ENCODE measurements at regions not wholly inside any gene's neighbourhood (a gene's known extent, or its start where the extent isn't known, plus 50 kb on each side); places are given as distances from the start of the nearest gene placed in this dataset.
A peak's percentile ranks its signal among the peaks of the same experiment; 100 is the strongest.
"Not testable (repeated sequence)": the region's sequence is repeated elsewhere in the genome, so short reads cannot be mapped to it uniquely, and the experiment has no call there.

DNA sequence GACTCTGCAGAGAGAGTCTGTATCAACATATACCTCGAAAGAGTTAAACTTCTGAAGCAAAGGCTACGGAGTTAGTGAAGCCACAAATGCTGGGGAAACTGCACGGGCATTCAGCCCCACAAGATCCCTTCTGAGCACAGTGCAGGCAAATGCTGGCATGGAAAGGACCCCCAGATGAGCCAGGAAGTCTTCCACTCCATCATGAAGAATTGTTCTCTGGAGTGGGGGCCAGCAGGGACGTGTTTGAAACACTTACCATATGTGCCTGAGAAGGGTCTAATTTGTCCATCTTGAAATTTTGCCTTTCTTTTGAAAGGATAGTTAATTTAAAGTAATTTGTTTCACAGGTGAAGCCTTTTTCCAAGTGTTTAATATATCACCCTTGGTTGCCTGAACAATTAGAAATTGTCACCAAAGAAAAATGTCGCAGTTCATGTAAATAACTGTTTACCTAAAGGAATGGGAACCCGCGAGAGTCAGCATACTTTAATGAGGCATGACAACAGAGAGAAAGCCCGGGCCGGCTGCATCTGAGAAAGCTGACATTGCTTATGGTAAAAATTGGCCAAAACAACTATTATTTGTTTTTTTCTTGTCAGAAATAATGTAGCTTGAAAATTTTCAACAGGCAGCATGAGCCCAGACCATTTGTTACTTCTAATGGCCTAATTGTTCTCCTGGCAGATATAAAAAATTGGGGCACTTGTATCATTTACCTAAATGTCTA lies 287.6 kb upstream of the MGMT start:
- no peak for DNase-seq
- no peak for TF ChIP-seq POLR2A (IDR thresholded peaks at IDR 0.05; ENCODE audit: low read length)
- no peak for TF ChIP-seq GATA1 (IDR thresholded peaks at IDR 0.05; ENCODE audit: low read depth, low read length)

- DNase-seq: no peak
- no peak for TF ChIP-seq POLR2A (IDR thresholded peaks at IDR 0.05; ENCODE audit: low read length)
Measured at GRCh38 chr10:129179972-129180678, 286.9 kb upstream of the MGMT start.

- no peak for TF ChIP-seq POLR2A (IDR thresholded peaks at IDR 0.05; ENCODE audit: low read length)
- DNase-seq: no peak
Measured at GRCh38 chr10:129184196-129184595, 282.8 kb upstream of the MGMT start.

DNA sequence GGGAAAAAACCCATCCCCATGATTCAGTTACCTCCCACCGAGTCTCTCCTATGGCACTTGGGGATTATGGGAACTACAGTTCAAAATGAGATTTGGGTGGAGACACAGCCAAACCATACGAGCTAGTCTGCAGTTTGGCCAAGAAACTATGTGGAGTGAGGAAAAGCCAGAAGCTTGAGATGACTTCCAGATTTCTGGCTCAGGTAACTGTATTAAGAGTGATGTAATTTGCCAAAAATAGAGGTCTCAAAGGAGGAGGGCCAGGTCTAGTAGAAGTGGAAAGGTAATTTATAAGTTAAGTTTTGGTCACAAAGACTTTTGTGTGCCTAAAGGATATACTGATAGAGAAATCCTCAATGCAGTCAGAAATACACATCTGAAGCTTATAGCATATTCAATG lies 279.7 kb upstream of the MGMT start:
- no peak for DNase-seq
- TF ChIP-seq POLR2A (IDR thresholded peaks at IDR 0.05; ENCODE audit: low read length): no peak
- no peak for TF ChIP-seq GATA1 (IDR thresholded peaks at IDR 0.05; ENCODE audit: low read depth, low read length)

DNA sequence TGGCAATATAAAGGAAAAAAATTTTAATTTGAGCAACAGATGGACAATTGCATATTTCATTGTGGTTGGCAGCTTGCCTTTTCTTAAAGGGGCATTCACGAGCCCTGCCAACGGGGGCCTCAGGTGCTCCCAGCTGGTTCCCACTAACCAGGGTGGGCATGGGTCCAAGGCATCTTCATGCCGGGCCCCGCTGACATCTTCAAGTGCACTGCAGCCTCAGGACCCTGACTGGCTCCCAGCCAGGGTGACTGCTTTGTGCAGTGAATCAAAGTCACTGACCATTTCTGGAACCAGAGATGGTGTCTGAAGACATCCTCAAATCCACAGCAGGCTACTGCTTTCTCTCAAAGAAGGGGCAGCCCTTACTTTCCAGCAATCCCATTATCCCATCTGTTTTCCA lies 275.2 kb upstream of the MGMT start:
- no peak for DNase-seq
- TF ChIP-seq POLR2A (IDR thresholded peaks at IDR 0.05; ENCODE audit: low read length): no peak
- no peak for TF ChIP-seq GATA1 (IDR thresholded peaks at IDR 0.05; ENCODE audit: low read depth, low read length)

DNA sequence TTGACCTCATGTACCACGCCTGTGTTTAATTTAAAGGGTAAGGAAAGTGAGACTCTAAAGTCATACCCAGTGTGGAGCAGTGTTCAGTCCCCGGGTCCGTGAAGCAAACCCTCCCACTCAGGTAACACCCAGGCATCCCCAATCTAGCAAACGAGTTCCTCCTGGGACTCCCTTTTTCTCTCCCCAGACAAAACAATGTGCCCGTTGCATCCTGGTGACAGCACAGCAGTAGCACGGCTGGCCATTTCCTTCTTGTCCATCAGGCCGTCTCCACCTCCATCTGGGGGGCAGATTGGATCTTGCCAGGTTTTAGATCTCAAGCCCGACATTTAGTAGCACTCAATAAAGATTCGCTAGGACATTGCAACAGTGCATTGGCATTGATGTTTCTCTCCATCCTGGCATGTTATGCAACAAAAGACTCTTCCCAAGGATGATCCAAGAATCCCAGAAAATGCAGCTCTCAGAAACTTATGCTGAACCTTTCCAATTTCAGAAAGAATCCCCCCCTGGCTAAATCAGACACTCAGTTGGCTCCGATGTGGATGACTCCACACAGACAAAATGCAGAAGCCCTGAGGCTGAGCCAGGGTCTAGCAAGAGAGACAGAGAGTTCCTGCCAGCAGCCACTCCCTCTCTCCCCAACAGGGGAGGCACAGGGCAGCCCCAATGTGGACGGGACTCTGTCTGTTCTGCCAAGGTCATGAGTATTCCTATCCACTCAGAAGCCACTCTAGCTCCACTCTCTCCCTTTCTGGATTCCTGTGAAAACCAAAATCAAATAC lies 274.5 kb upstream of the MGMT start:
- DNase-seq: no peak
- TF ChIP-seq POLR2A (IDR thresholded peaks at IDR 0.05; ENCODE audit: low read length) (no peak), GATA1 (IDR thresholded peaks at IDR 0.05; ENCODE audit: low read depth, low read length) (no peak)

DNA sequence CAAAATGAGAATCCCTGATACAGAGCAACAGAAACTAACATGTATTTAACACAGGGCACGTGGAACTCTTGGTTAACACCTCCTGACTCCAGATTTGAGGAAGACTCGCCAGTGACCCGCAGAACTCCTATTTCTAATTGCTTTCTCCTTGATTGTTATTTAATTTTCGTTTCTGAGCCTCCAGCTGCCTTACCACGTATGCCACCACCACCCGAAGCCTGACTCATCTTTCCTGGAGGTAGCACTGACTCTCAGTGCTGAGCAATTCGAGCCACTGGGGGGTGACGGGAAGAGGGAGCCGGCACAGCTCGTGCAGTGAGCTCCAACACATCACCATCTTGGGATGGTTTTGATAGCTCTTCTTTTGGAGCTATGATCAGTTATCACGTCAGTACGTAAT lies 273.9 kb upstream of the MGMT start:
- no peak for TF ChIP-seq POLR2A (IDR thresholded peaks at IDR 0.05; ENCODE audit: low read length)
- no peak for TF ChIP-seq GATA1 (IDR thresholded peaks at IDR 0.05; ENCODE audit: low read depth, low read length)
- DNase-seq: no peak

DNA sequence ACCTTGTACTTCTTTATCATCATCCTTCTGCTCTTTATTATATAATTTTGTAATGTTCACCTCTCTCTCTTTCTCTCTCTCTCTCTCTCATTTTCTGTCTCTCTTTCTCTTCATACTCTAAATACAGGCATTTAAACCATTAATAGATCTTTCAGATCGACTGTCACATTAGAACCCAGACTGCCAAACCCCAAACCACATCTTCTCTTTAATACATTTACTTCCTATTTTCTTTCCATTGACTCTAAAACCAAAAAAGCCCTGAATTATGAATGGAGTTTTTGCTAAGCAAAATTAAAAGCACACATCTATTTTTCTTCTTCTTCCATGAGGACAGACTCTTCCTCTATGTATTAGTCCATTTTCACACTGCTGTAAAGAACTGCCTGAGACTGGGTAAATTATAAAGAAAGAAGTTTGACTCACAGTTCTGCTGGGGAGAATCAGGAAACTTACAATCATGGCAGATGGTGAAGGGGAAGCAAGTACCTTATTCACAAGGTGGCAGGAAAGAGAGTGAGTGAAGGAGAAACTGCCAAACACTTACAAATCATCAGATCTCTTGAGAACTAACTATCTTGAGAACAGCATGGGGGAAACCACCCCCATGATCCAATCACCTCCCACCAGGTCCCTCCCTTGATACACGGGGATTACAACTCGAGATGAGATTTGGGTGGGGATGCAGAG lies 272.7 kb upstream of the MGMT start:
- no peak for DNase-seq
- TF ChIP-seq POLR2A (IDR thresholded peaks at IDR 0.05; ENCODE audit: low read length) (no peak), GATA1 (IDR thresholded peaks at IDR 0.05; ENCODE audit: low read depth, low read length) (no peak)

GRCh38 chr10:129199826-129200225 lies 267.2 kb upstream of the MGMT start:
- TF ChIP-seq GATA1 (IDR thresholded peaks at IDR 0.05; ENCODE audit: low read depth, low read length) (no peak), POLR2A (IDR thresholded peaks at IDR 0.05; ENCODE audit: low read length) (no peak)
- DNase-seq: no peak

GRCh38 chr10:129203819-129204218 lies 263.2 kb upstream of the MGMT start:
- no peak for DNase-seq
- TF ChIP-seq POLR2A (IDR thresholded peaks at IDR 0.05; ENCODE audit: low read length) (no peak), GATA1 (IDR thresholded peaks at IDR 0.05; ENCODE audit: low read depth, low read length) (no peak)

DNA sequence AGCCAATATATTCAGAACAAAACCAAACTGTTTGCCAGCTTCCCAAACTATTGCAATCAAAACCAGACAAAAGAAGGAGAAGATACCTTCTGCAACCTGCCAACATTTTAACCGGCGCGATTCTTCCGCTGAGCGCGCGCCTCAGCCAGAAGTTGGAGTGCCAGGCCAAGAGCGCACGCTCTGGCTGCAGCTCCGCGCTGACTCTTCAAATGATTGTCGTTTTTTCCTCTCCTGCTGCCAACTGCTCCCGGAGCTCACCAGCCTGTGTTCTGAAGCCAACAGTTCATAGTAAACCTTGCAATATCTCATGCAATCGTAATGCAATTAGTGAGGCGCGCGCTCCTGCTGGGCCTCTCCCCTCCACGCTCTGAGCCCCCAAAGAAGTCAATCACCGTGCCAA lies 259.7 kb upstream of the MGMT start:
- no peak for DNase-seq
- TF ChIP-seq GATA1 (IDR thresholded peaks at IDR 0.05; ENCODE audit: low read depth, low read length) (no peak), POLR2A (IDR thresholded peaks at IDR 0.05; ENCODE audit: low read length) (no peak)

GRCh38 chr10:129210876-129211275 lies 256.2 kb upstream of the MGMT start:
- DNase-seq: peak; percentile 19 to 64
- no peak for TF ChIP-seq POLR2A (IDR thresholded peaks at IDR 0.05; ENCODE audit: low read length)

- DNase-seq: no peak
- TF ChIP-seq GATA1 (IDR thresholded peaks at IDR 0.05; ENCODE audit: low read depth, low read length) (no peak), POLR2A (IDR thresholded peaks at IDR 0.05; ENCODE audit: low read length) (no peak)
Measured at GRCh38 chr10:129213256-129213655, 253.8 kb upstream of the MGMT start.

- DNase-seq: not testable (repeated sequence)
Measured at GRCh38 chr10:129213996-129214395, 253.0 kb upstream of the MGMT start.

Measured in erythroblast (primary cell).